CMK (cell line): ENCODE measurements at regions not wholly inside any gene's neighbourhood (a gene's known extent, or its start where the extent isn't known, plus 50 kb on each side); places are given as distances from the start of the nearest gene placed in this dataset.
"Not testable (repeated sequence)": the region's sequence is repeated elsewhere in the genome, so short reads cannot be mapped to it uniquely, and the experiment has no call there.

Source experiments
- DNase-seq: peaks from one replicate; pipeline ENCODE4 v3.0.0-alpha.2; 2010; ENCODE audit warnings: low read depth

GRCh38 chr2:111287646-111288568 lies 167.2 kb downstream of the BCL2L11 start:
- DNase-seq: not testable (repeated sequence)

- DNase-seq: not testable (repeated sequence)
Observed at GRCh38 chr2:111290370-111290769, 169.7 kb downstream of the BCL2L11 start.

GRCh38 chr2:111291566-111291965 lies 170.9 kb downstream of the BCL2L11 start:
- DNase-seq: not testable (repeated sequence)

GRCh38 chr2:111292232-111292968 lies 171.7 kb downstream of the BCL2L11 start:
- not testable (repeated sequence) for DNase-seq

- not testable (repeated sequence) for DNase-seq
Observed at GRCh38 chr2:111294699-111295098, 174.0 kb downstream of the BCL2L11 start.

- DNase-seq: not testable (repeated sequence)
Observed at GRCh38 chr2:111296122-111296804, 175.5 kb downstream of the BCL2L11 start.

GRCh38 chr2:111297128-111297527 lies 176.4 kb downstream of the BCL2L11 start:
- DNase-seq: not testable (repeated sequence)

- not testable (repeated sequence) for DNase-seq
Observed at GRCh38 chr2:111298927-111299326, 178.2 kb downstream of the BCL2L11 start.

- not testable (repeated sequence) for DNase-seq
Observed at GRCh38 chr2:111299635-111300034, 178.9 kb downstream of the BCL2L11 start.

- DNase-seq: not testable (repeated sequence)
Observed at GRCh38 chr2:111301677-111302076, 181.0 kb downstream of the BCL2L11 start.

GRCh38 chr2:111302397-111303218 lies 181.9 kb downstream of the BCL2L11 start:
- DNase-seq: not testable (repeated sequence)

- DNase-seq: not testable (repeated sequence)
Observed at GRCh38 chr2:111307302-111307701, 186.6 kb downstream of the BCL2L11 start.

GRCh38 chr2:111309231-111310075 lies 188.7 kb downstream of the BCL2L11 start:
- DNase-seq: not testable (repeated sequence)

GRCh38 chr2:111310395-111310794 lies 189.7 kb downstream of the BCL2L11 start:
- not testable (repeated sequence) for DNase-seq

- DNase-seq: not testable (repeated sequence)
Observed at GRCh38 chr2:111311568-111311967, 190.9 kb downstream of the BCL2L11 start.

- DNase-seq: not testable (repeated sequence)
Observed at GRCh38 chr2:111312897-111313607, 192.3 kb downstream of the BCL2L11 start.

GRCh38 chr2:111313711-111314110 lies 193.0 kb downstream of the BCL2L11 start:
- not testable (repeated sequence) for DNase-seq

- DNase-seq: not testable (repeated sequence)
Observed at GRCh38 chr2:111315188-111315917, 194.6 kb downstream of the BCL2L11 start.

GRCh38 chr2:111316221-111316741 lies 195.6 kb downstream of the BCL2L11 start:
- not testable (repeated sequence) for DNase-seq
